Skeletal muscle tissue (tissue), 3 donors: ENCODE measurements at regions not wholly inside any gene's neighbourhood (a gene's known extent, or its start where the extent isn't known, plus 50 kb on each side); places are given as distances from the start of the nearest gene placed in this dataset.

Experiments used
- H3K27ac ChIP-seq: one replicate; pipeline ENCODE4 v1.7.0; 2013; ENCODE audit warnings: mild to moderate bottlenecking, low read depth, low read length, inconsistent platforms
- H3K27me3 ChIP-seq, 3 donors: one replicate each; pipeline ENCODE4 v1.7.0; 2013; ENCODE audit warnings: low read length in 3 of 3; ENCODE audit not compliant: control insufficient read depth in 3 of 3, insufficient read depth in 3 of 3
- H3K36me3 ChIP-seq, 3 donors: one replicate each; pipeline ENCODE4 v1.7.0; 2013; ENCODE audit warnings: low read length in 3 of 3; ENCODE audit not compliant: control insufficient read depth in 3 of 3, insufficient read depth in 3 of 3
- H3K4me1 ChIP-seq, 3 donors: one replicate each; pipeline ENCODE4 v1.7.0; 2013; ENCODE audit warnings: low read length in 3 of 3, mild to moderate bottlenecking in 3 of 3; ENCODE audit not compliant: control insufficient read depth in 3 of 3, insufficient read depth in 3 of 3
- H3K4me3 ChIP-seq, 3 donors: one replicate each; pipeline ENCODE4 v1.7.0; 2013; ENCODE audit warnings: low read length in 3 of 3
- H3K9ac ChIP-seq, 3 donors: one replicate each; pipeline ENCODE4 v1.7.0; 2013; ENCODE audit warnings: low read length in 3 of 3, mild to moderate bottlenecking in 3 of 3, moderate library complexity in 2 of 3, low read depth in 1 of 3
- H3K9me3 ChIP-seq, 3 donors: one replicate each; pipeline ENCODE4 v1.7.0; 2013; ENCODE audit warnings: low read length in 3 of 3; ENCODE audit not compliant: control insufficient read depth in 3 of 3
- donor health status: Osteomylitis.

GRCh38 chr1:29441916-29442668 is 205.8 kb downstream of the PTPRU start:
- Histone ChIP-seq H3K9ac (no peak overlapping the region), H3K36me3 (no peaks in the 10 kb centered on the region), H3K27me3 (peaks cover 19 to 39% (median 23%) of the 10 kb centered on the region in 3 donors), H3K4me1 (no peaks in the 10 kb centered on the region), H3K4me3 (no peak overlapping the region), H3K9me3 (no peaks in the 10 kb centered on the region), H3K27ac (no peak overlapping the region)

- Histone ChIP-seq H3K27me3 (peaks cover 12 to 29% (median 18%) of the 10 kb centered on the region in 3 donors), H3K4me1 (no peaks in the 10 kb centered on the region)
Measured at GRCh38 chr1:29439615-29440014, 203.3 kb downstream of the PTPRU start.

GRCh38 chr1:29438991-29439390 is 202.7 kb downstream of the PTPRU start:
- no peak overlapping the region for H3K9ac ChIP-seq
- H3K36me3 ChIP-seq = no peaks in the 10 kb centered on the region
- no peaks in the 10 kb centered on the region for H3K4me1 ChIP-seq
- H3K27me3 ChIP-seq = peaks cover 9 to 23% (median 12%) of the 10 kb centered on the region in 3 donors
- no peak overlapping the region for H3K27ac ChIP-seq
- no peaks in the 10 kb centered on the region for H3K9me3 ChIP-seq
- H3K4me3 ChIP-seq = no peak overlapping the region

More at GRCh38 chr1:29439615-29440014, 203.3 kb downstream of the PTPRU start:
- Histone ChIP-seq H3K27ac (no peak overlapping the region), H3K4me3 (no peak overlapping the region), H3K9ac (no peak overlapping the region), H3K36me3 (no peaks in the 10 kb centered on the region), H3K9me3 (no peaks in the 10 kb centered on the region)

GRCh38 chr1:29437946-29438345 is 201.6 kb downstream of the PTPRU start:
- H3K27me3 ChIP-seq = peaks cover 4 to 15% (median 9%) of the 10 kb centered on the region in 3 donors
- H3K9ac ChIP-seq = no peak overlapping the region

DNA sequence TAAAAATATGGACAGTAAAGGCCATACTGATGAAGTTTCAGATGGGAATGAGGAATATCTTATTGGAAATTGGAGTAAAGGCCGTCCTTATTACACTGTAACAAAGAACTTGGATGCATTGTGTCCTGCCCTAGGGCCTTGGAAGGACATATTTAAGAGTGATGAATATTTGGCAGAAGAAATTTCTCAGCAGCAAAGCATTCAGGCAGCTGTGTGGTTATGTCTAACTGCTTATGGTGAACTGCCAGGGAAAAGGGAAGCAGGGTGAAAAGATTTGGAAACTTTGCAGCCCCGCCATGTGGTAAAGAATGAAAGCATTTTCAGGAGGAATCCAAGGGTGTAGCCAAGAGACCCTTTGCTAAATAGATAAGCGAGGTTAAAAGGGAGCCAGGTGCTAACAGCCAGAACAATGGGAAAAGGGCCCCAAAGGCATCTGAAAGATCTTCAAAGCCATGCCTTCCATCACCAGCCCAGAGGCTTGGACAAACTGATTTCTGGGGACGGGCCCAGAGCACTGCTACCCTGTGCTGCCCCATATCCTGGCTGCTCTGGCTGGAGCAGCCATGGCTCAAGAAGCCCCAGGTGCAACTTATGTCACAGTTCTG is 200.0 kb downstream of the PTPRU start:
- Histone ChIP-seq H3K27ac (no peak overlapping the region), H3K4me1 (no peaks in the 10 kb centered on the region), H3K9ac (no peak overlapping the region), H3K27me3 (peaks cover 0 to 12% (median 4%) of the 10 kb centered on the region in 3 donors), H3K4me3 (no peak overlapping the region), H3K36me3 (no peaks in the 10 kb centered on the region), H3K9me3 (no peaks in the 10 kb centered on the region)

More at GRCh38 chr1:29437946-29438345, 201.6 kb downstream of the PTPRU start:
- Histone ChIP-seq H3K4me1 (no peaks in the 10 kb centered on the region), H3K27ac (no peak overlapping the region), H3K36me3 (no peaks in the 10 kb centered on the region), H3K4me3 (no peak overlapping the region), H3K9me3 (no peaks in the 10 kb centered on the region)

DNA sequence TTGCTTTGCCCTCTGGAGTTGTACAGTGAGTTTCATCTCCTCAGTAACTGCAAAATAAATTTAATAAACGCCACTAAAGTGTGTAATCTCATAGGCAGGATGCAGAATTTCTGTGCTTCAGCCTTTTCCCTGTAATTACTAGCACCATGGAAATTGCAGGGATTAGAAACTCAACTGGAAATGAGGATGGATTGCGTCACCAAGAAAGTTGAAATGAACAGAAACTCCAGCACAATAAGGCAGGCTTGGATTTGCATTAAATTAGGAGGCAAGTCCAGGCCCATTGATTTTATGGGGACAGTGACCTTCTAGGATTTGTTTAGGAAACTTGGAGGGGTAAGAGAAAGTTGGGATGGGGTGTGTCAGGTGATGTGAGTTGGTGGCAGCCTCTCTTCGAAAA is 197.5 kb downstream of the PTPRU start:
- no peak overlapping the region for H3K9ac ChIP-seq
- H3K27me3 ChIP-seq = peaks cover 0 to 9% (median 0%) of the 10 kb centered on the region in 3 donors
- no peaks in the 10 kb centered on the region for H3K4me1 ChIP-seq
- no peaks in the 10 kb centered on the region for H3K36me3 ChIP-seq
- H3K4me3 ChIP-seq = no peak overlapping the region
- no peak overlapping the region for H3K27ac ChIP-seq
- H3K9me3 ChIP-seq = peaks cover 0 to 4% (median 0%) of the 10 kb centered on the region in 3 donors

DNA sequence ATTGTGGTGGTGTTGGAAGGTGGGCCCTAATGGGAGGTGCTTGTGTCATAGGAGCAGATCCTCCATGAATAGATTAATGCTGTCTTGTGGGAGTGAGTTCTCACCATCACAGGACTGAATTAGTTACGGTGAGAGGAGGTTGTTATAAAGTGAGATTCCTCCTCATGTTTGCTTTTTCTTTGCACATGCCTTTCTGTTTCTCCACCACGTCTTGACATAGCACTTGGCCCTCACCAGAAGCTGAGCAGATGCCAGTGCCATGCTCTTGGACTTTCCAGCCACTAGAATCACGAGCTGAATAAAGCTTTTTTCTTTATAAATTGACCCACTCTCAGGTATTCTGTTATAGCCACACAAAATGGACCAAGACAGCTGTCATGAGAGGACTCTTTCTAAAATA is 194.8 kb downstream of the PTPRU start:
- no peak overlapping the region for H3K4me3 ChIP-seq
- H3K27me3 ChIP-seq = peaks cover 0 to 3% (median 0%) of the 10 kb centered on the region in 3 donors
- peaks cover 0 to 4% (median 0%) of the 10 kb centered on the region in 3 donors for H3K9me3 ChIP-seq
- H3K27ac ChIP-seq = no peak overlapping the region
- no peak overlapping the region for H3K9ac ChIP-seq
- no peaks in the 10 kb centered on the region for H3K36me3 ChIP-seq
- H3K4me1 ChIP-seq = no peaks in the 10 kb centered on the region

- Histone ChIP-seq H3K4me3 (no peak overlapping the region), H3K9me3 (peaks cover 0 to 4% (median 0%) of the 10 kb centered on the region in 3 donors), H3K27me3 (peaks cover 0 to 3% (median 0%) of the 10 kb centered on the region in 3 donors), H3K9ac (no peak overlapping the region), H3K27ac (no peak overlapping the region), H3K4me1 (no peaks in the 10 kb centered on the region), H3K36me3 (no peaks in the 10 kb centered on the region)
Measured at GRCh38 chr1:29429656-29430055, 193.3 kb downstream of the PTPRU start.

- H3K9ac ChIP-seq = no peak overlapping the region
- no peaks in the 10 kb centered on the region for H3K36me3 ChIP-seq
- no peak overlapping the region for H3K27ac ChIP-seq
- peaks cover 0 to 4% (median 0%) of the 10 kb centered on the region in 3 donors for H3K9me3 ChIP-seq
- H3K4me1 ChIP-seq = no peaks in the 10 kb centered on the region
- no peak overlapping the region for H3K4me3 ChIP-seq
- peaks cover 0 to 3% (median 0%) of the 10 kb centered on the region in 3 donors for H3K27me3 ChIP-seq
Measured at GRCh38 chr1:29428997-29429396, 192.7 kb downstream of the PTPRU start.

DNA sequence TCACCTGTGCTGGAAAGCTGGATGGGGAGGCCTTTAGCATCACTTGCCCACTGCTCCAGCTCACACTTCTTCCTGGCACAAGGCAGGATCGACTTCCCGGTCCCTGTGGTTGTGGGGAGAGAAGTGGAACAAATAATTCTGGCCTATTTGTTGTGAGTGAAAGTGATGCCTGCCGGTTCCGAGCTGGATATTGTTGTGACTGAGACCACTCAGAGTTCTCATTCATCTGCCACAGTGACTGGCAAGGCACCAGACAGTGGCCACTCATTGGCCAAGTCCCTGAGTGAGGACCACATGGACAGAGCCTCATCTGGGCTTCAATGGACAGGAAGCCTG is 191.9 kb downstream of the PTPRU start:
- Histone ChIP-seq H3K27ac (no peak overlapping the region), H3K36me3 (no peaks in the 10 kb centered on the region), H3K9me3 (peaks cover 0 to 4% (median 0%) of the 10 kb centered on the region in 3 donors), H3K9ac (no peak overlapping the region), H3K4me3 (no peak overlapping the region), H3K4me1 (no peaks in the 10 kb centered on the region), H3K27me3 (peaks cover 0 to 3% (median 0%) of the 10 kb centered on the region in 3 donors)
